ENCODE measurements at regions not wholly inside any gene's neighbourhood (a gene's known extent, or its start where the extent isn't known, plus 50 kb on each side); places are given as distances from the start of the nearest gene placed in this dataset.

- TF ChIP-seq CTCF (IDR thresholded peaks at IDR 0.05; ENCODE audit: control insufficient read depth, extremely low read depth, insufficient read depth) = no peak
- H3K4me3 ChIP-seq (ENCODE audit: low read depth, low read length) = no peak overlapping the region
- DNase-seq (ENCODE audit: low read depth) = peak; percentile 70
These were observed 199.6 kb downstream of the SYK start for GRCh38 chr9:91001146-91001611.

GRCh38 chr9:91004484-91004883, 202.9 kb downstream of the SYK start:
- no peak overlapping the region for H3K4me3 ChIP-seq (ENCODE audit: low read depth, low read length)
- DNase-seq (ENCODE audit: low read depth) = no peak
- no peak for TF ChIP-seq CTCF (IDR thresholded peaks at IDR 0.05; ENCODE audit: control insufficient read depth, extremely low read depth, insufficient read depth)

GRCh38 chr9:91004992-91005391, 203.4 kb downstream of the SYK start:
- DNase-seq (ENCODE audit: low read depth) = no peak
- TF ChIP-seq CTCF (IDR thresholded peaks at IDR 0.05; ENCODE audit: control insufficient read depth, extremely low read depth, insufficient read depth) = no peak
- no peak overlapping the region for H3K4me3 ChIP-seq (ENCODE audit: low read depth, low read length)

GRCh38 chr9:91006046-91006445, 204.4 kb downstream of the SYK start:
- no peak for DNase-seq (ENCODE audit: low read depth)
- TF ChIP-seq CTCF (IDR thresholded peaks at IDR 0.05; ENCODE audit: control insufficient read depth, extremely low read depth, insufficient read depth) = no peak
- no peak overlapping the region for H3K4me3 ChIP-seq (ENCODE audit: low read depth, low read length)

- no peak for DNase-seq (ENCODE audit: low read depth)
- no peak overlapping the region for H3K4me3 ChIP-seq (ENCODE audit: low read depth, low read length)
- no peak for TF ChIP-seq CTCF (IDR thresholded peaks at IDR 0.05; ENCODE audit: control insufficient read depth, extremely low read depth, insufficient read depth)
These were observed 206.9 kb downstream of the SYK start for GRCh38 chr9:91008568-91008967.

GRCh38 chr9:91011891-91012290, 210.3 kb downstream of the SYK start:
- H3K4me3 ChIP-seq (ENCODE audit: low read depth, low read length) = no peak overlapping the region
- TF ChIP-seq CTCF (IDR thresholded peaks at IDR 0.05; ENCODE audit: control insufficient read depth, extremely low read depth, insufficient read depth) = no peak
- DNase-seq (ENCODE audit: low read depth) = no peak
